A549 (cell line): ENCODE measurements at regions not wholly inside any gene's neighbourhood (a gene's known extent, or its start where the extent isn't known, plus 50 kb on each side); places are given as distances from the start of the nearest gene placed in this dataset.

ENCODE experiments used
- CTCF ChIP-seq: fragments of >200 bp; sonication (Bioruptor Twin); formaldehyde crosslinking; IDR thresholded peaks from 3 replicates; pipeline ENCODE4 v1.5.1; 2016
- EP300 ChIP-seq, 2 experiments: fragments of >200 bp; sonication (Bioruptor Twin); formaldehyde crosslinking; IDR thresholded peaks; 2 replicates in 1 of 2; 3 replicates in 1 of 2; pipeline ENCODE4 v1.6.1; 2016 to 2017
- RNF2 ChIP-seq: fragments of 200-600 bp; sonication (generic); IDR thresholded peaks from 2 replicates; pipeline ENCODE4 v1.6.1; 2016; ENCODE audit warnings: low read depth, mild to moderate bottlenecking, antibody characterized with exemption, moderate library complexity, borderline replicate concordance

DNA sequence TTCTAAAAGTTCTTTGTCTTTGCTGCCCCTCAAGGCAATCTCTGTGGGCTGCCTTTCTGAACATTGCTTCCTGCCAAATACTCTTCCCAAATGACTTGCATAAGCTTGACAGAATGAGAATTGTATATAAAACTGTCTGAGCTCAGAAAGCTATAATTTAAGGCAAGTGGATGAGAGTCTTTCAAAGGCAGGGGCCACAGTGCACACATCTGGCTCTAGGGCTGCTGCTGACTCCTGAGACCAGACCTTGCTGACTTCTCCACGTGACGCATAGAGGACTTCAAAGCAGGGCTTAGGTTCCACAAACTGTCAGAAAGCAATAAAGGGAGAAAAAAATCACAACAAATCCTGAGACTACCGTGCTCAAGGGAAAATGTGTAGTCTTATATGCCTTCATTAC is 79.4 kb upstream of the DIRAS2 start:
- TF ChIP-seq EP300 (IDR thresholded peaks at IDR 0.05) (no peak), CTCF (no peak), RNF2 (no peak)
